Aorta (tissue), 5 donors: ENCODE measurements at regions not wholly inside any gene's neighbourhood (a gene's known extent, or its start where the extent isn't known, plus 50 kb on each side); places are given as distances from the start of the nearest gene placed in this dataset.

Experiments
- ATAC-seq: fragments of 200-7000 bp; cut with Tn5 transposase; one replicate; pipeline ENCODE4 v1.9.1; 2022; ENCODE audit warnings: moderate library complexity; ENCODE audit not compliant: low FRiP score
- DNase-seq, 2 donors: peaks; one replicate each; pipeline ENCODE4 v3.0.0-alpha.2; 2020
- H3K27ac ChIP-seq, 2 donors: one replicate each; pipeline ENCODE4 v1.5.1; 2013; ENCODE audit warnings: low read length in 2 of 2, mild to moderate bottlenecking in 2 of 2, moderate library complexity in 2 of 2, control low read depth in 1 of 2, inconsistent platforms in 1 of 2, low read depth in 1 of 2
- H3K27me3 ChIP-seq, 2 donors: one replicate each; pipeline ENCODE4 v1.6.1; 2013; ENCODE audit warnings: control low read depth in 1 of 2, low read length in 1 of 2, mild to moderate bottlenecking in 1 of 2, moderate library complexity in 1 of 2; ENCODE audit not compliant: insufficient read depth in 2 of 2, control insufficient read depth in 1 of 2
- H3K36me3 ChIP-seq, 2 donors: one replicate each; pipeline ENCODE4 v1.6.1; 2013; ENCODE audit warnings: control low read depth in 1 of 2, low read length in 1 of 2, mild to moderate bottlenecking in 1 of 2; ENCODE audit not compliant: insufficient read depth in 2 of 2, control insufficient read depth in 1 of 2
- H3K4me1 ChIP-seq, 2 donors: one replicate each; pipeline ENCODE4 v1.6.1; 2013; ENCODE audit warnings: low read length in 2 of 2, control low read depth in 1 of 2, mild to moderate bottlenecking in 1 of 2, moderate library complexity in 1 of 2; ENCODE audit not compliant: insufficient read depth in 2 of 2, control insufficient read depth in 1 of 2
- H3K4me3 ChIP-seq, 2 donors: one replicate each; pipeline ENCODE4 v1.5.1; 2013; ENCODE audit warnings: low read length in 2 of 2, control low read depth in 1 of 2, mild to moderate bottlenecking in 1 of 2
- H3K9me3 ChIP-seq: one replicate; pipeline ENCODE4 v1.6.1; 2013; ENCODE audit warnings: mild to moderate bottlenecking, low read length; ENCODE audit not compliant: control insufficient read depth
- WGBS, 2 donors: extraction: QIAGEN DNeasy Blood & Tissue Kit; methylation state at CpG; one replicate each; pipeline ENCODE4 v1.1.7; 2013; 5-methylcytosine and 5-hydroxymethylcytosine counted together
- intact Hi-C, 2 donors: fragments of 100-400 bp; cut with DNase I; formaldehyde crosslinking; loops; one replicate each; pipeline versions ENCODE4 v1.14.2 to v1.15.0; 2022
- donor health status: healthy with polysubstance abuse.
- donor health status: Bipolar disorder and iron deficiency.
- donor health status: DM: no; HTN: no; CAD: no.
- donor health status: DM: no; HTN: no; CAD: no.
- donor health status: DM: yes; HTN: yes; CAD: no.

DNA sequence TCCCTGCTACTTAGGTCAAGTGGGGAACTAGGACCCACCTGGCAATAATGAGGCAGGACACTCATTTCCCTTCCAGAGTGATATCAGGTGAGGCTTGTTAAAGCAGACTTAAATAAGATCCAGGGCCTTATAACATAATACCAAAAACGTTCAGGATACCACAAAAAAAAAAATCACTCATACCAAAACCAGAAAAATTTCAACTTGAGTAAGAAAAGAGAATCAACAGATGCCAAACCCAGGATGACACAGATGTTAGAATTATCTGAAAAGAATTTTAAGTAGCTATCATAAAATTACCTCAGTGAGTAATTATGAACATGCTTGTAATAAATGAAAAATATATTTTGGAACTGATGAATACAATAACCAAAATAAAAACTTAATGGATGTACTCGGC is 255.6 kb upstream of the OSR1 start:
- Histone ChIP-seq H3K27ac (no peak overlapping the region), H3K4me1 (no peaks in the 10 kb centered on the region), H3K27me3 (no peaks in the 10 kb centered on the region), H3K36me3 (no peaks in the 10 kb centered on the region), H3K9me3 (no peaks in the 10 kb centered on the region), H3K4me3 (no peak overlapping the region)
- intact Hi-C loops, result no loop called here
- 46 to 71% methylated on average over 2 of the region's 2 CpGs for WGBS, 2 donors
- ATAC-seq, result no peak
- no peak for DNase-seq

DNA sequence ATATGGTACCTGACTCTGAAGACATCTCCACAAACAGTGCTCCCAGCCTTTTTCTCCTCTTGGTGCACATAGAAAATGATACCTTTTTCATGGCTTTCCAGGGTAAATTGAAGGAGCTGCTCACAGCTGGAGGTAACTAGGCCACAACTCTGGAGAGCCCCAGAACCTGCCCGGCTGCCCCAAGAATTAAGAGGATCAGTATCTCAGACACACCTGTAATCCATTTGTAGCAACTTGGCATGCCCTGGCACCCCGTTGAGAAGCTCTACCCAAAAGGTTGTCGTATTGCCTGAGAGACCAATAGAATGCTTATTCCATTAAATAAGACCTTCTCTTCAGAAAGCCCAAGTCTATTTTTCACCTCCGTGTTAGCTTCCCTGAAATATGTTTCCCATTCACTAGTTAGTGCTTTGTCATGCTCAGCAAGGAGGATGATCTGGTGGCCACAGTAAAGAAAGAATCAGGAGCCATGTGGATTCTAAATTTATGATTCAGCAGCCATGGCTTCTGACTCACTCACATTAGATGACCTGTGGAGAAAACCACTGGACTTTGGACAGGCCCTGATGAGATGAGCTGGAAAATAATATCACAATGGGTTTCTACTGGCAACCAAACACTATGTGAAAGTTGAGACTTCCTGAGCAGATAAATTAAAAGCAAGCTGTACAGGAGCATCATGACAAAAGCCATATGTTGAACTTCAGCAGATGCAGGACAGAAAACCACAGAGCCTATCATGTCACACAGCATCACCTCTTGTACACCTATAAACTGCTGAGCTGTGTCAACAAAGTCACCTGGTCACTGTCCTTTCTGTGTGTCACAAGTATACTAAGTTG is 253.3 kb upstream of the OSR1 start:
- 91 to 97% methylated on average over 4 of the region's 4 CpGs for WGBS, 2 donors
- H3K27me3 ChIP-seq, result no peaks in the 10 kb centered on the region
- DNase-seq, result no peak
- no peaks in the 10 kb centered on the region for H3K4me1 ChIP-seq
- intact Hi-C loops, result no loop called here
- no peaks in the 10 kb centered on the region for H3K36me3 ChIP-seq
- ATAC-seq, result no peak
- H3K4me3 ChIP-seq, result no peak overlapping the region
- H3K27ac ChIP-seq, result no peak overlapping the region
- no peaks in the 10 kb centered on the region for H3K9me3 ChIP-seq

DNA sequence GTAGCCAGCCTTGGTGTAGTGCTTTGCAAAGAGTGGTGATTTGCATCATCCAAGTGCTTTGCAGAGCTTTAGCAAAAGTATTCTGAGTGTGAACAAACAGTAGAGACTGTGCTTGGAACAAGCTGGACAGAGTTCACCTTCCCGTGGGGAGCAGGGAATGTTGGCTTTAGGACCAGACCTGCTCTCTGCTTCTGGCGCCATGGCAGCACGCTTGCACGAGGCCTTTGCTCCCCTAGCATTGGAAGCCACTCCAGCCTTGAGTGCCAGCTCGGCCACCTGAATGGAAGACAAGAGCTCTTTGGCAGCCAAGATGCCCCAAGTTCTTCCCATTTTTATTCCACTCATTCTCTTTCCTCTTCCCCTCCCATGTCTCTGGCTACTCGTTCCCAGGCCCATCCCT is 250.8 kb upstream of the OSR1 start:
- Histone ChIP-seq H3K4me1 (no peaks in the 10 kb centered on the region), H3K36me3 (no peaks in the 10 kb centered on the region), H3K27ac (no peak overlapping the region), H3K4me3 (no peak overlapping the region), H3K9me3 (no peaks in the 10 kb centered on the region), H3K27me3 (no peaks in the 10 kb centered on the region)
- DNase-seq (no peak), ATAC-seq (no peak)
- 43 to 53% methylated on average over 6 of the region's 6 CpGs for WGBS, 2 donors
- intact Hi-C loops, result no loop called here

DNA sequence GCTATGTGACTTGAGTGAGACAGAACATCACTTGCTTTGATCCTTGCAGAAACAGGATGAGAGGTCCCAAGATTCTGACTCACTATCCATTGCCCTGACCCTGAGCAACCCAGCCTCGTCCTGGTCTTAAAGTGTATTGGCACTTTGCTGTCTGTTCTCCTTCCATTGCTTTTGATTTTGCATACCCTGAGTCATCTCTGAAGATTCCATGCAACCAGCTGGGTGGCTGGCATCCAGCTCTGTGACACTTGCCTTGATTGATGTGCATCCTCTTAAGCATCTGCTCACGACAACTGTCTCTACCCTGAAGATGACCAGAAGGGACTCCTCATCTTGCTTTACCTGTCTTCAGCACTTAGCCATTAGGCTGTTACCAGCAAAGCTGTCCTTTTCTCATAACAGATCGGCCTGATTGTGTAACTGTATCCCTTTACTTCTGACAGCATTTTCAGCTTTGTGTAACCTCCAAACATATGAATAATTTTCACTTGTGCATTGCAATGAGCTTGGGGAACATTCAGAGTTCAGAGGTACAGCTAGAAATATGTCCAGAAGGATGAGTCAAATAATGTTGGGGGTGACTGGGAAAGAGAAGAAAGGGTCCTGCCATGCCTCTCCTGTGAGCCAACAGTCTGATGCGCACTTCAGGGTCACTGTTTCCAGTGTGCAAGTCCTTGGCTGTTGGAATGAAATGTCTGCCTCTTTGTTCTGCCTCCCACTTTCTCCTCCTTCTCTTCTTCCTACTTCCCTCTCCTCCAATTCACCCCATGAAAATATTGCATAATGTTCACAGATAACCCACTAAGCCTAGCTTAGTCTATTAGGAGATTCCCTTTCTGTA is 249.7 kb upstream of the OSR1 start:
- no peaks in the 10 kb centered on the region for H3K4me1 ChIP-seq
- ATAC-seq, result peak; percentile 19
- DNase-seq, result no peak
- H3K4me3 ChIP-seq, result no peak overlapping the region
- H3K9me3 ChIP-seq, result no peaks in the 10 kb centered on the region
- H3K36me3 ChIP-seq, result no peaks in the 10 kb centered on the region
- no peak overlapping the region for H3K27ac ChIP-seq
- 76 to 80% methylated on average over 4 of the region's 4 CpGs for WGBS, 2 donors
- intact Hi-C loops, result no loop called here
- H3K27me3 ChIP-seq, result no peaks in the 10 kb centered on the region

DNA sequence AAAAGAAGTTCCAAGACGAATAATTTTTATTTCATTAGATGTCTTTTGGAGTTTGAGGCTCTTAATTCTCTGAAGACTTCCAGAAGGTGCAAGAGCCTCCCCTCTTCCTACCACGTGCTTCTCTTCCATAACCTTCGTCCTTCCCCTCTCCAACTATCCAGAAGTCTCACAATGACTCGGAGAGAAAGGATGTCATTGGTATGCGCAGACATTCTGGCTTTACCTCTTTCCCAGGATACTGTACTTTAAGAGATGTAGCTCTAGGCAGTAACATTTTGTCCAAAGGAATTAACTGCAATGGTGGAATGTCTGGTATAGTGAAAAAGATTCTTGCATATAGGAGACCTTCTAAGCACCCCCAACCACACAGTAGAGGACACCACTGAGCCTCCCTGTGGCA is 249.0 kb upstream of the OSR1 start:
- Histone ChIP-seq H3K9me3 (no peaks in the 10 kb centered on the region), H3K27me3 (no peaks in the 10 kb centered on the region), H3K4me1 (no peaks in the 10 kb centered on the region), H3K27ac (no peak overlapping the region), H3K4me3 (no peak overlapping the region), H3K36me3 (no peaks in the 10 kb centered on the region)
- ATAC-seq, result no peak
- intact Hi-C loops, result no loop called here
- 92 to 93% methylated on average over 5 of the region's 5 CpGs for WGBS, 2 donors
- no peak for DNase-seq

DNA sequence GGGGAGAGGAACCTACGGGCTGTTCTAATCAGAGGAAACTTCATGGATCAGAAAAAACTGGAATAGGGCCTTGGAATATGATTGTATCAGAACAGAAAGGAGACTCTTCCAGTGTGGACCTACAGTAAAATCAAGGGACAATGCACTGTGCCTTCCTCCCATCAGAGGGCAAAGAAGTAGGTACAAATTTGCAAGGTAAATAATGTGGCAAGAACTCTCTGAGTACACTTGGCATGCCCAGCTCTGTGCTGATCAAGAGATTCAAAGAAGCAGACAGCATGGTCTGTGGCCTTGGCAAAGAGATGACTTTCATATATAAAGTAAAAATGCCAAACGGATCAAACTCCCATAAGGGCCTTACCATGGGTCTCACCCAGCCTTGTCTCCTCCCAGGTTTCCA is 242.6 kb upstream of the OSR1 start:
- Histone ChIP-seq H3K27ac (no peak overlapping the region), H3K9me3 (no peaks in the 10 kb centered on the region), H3K36me3 (no peaks in the 10 kb centered on the region), H3K27me3 (no peaks in the 10 kb centered on the region), H3K4me1 (peaks cover 3 to 10% of the 10 kb centered on the region in 2 donors), H3K4me3 (no peak overlapping the region)
- WGBS, 2 donors, result 66 to 76% methylated on average over 2 of the region's 2 CpGs
- ATAC-seq (no peak), DNase-seq (no peak)
- intact Hi-C loops, result no loop called here

DNA sequence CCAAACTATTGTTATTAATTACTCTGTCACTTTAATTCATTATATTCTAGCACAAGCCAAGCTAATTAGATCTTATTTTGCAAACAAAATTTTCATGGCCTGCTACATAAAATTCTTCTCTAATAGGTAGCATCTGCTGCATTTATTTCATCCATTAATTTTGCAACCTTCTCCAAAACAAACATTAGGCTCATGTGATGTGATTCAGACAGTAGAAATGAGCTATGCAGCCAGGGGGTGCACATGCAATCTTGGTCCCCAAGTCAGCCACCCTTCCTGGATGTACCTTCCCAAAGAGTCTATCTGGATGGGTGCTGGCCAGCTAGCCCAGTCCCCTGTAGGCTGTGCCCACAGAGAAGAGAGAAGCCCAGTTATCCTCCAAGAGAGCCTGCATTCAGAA is 242.1 kb upstream of the OSR1 start:
- Histone ChIP-seq H3K27ac (no peak overlapping the region), H3K27me3 (no peaks in the 10 kb centered on the region), H3K36me3 (no peaks in the 10 kb centered on the region), H3K9me3 (no peaks in the 10 kb centered on the region), H3K4me3 (no peak overlapping the region), H3K4me1 (peaks cover 3 to 10% of the 10 kb centered on the region in 2 donors)
- no peak for ATAC-seq
- DNase-seq, result no peak
- intact Hi-C loops, result no loop called here

GRCh38 chr2:19598971-19599370 is 240.5 kb upstream of the OSR1 start:
- H3K4me3 ChIP-seq, result no peak overlapping the region
- no peak for ATAC-seq
- intact Hi-C loops, result no loop called here
- H3K9me3 ChIP-seq, result no peaks in the 10 kb centered on the region
- H3K27me3 ChIP-seq, result no peaks in the 10 kb centered on the region
- DNase-seq, result no peak
- H3K27ac ChIP-seq, result no peak overlapping the region
- no peaks in the 10 kb centered on the region for H3K36me3 ChIP-seq
- H3K4me1 ChIP-seq, result peaks cover 5 to 10% of the 10 kb centered on the region in 2 donors
- WGBS, 2 donors, result 3 to 26% methylated on average over 3 of the region's 3 CpGs

DNA sequence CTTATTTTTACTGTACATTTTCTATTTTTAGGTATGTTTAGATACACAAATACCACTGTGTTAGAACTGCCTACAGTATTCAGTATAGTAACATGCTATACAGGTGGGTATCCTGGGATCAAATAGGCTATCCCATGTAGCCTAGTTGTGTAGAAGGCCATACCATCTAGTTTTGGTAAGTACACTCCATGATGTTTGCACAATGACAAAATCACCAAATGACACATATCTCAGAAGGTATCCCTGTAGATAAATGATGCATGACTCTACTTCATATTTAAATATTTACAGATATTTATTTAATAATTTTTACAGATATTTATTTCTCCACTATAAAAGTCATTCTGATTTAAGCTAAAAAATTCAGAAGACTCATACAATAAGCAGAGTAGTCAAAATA is 233.8 kb upstream of the OSR1 start:
- Histone ChIP-seq H3K36me3 (no peaks in the 10 kb centered on the region), H3K4me1 (peaks cover 3% of the 10 kb centered on the region in 2 donors), H3K27ac (no peak overlapping the region), H3K4me3 (no peak overlapping the region), H3K9me3 (no peaks in the 10 kb centered on the region), H3K27me3 (no peaks in the 10 kb centered on the region)
- no peak for DNase-seq
- ATAC-seq, result no peak
- intact Hi-C loops, result no loop called here
